Germinal center (tissue), 1 donor: ENCODE measurements at regions not wholly inside any gene's neighbourhood (a gene's known extent, or its start where the extent isn't known, plus 50 kb on each side); places are given as distances from the start of the nearest gene placed in this dataset.

ENCODE experiments used
- DNase-seq: peaks from one replicate; pipeline ENCODE4 v3.0.0; 2012; ENCODE audit warnings: mixed read lengths, low spot score

DNA sequence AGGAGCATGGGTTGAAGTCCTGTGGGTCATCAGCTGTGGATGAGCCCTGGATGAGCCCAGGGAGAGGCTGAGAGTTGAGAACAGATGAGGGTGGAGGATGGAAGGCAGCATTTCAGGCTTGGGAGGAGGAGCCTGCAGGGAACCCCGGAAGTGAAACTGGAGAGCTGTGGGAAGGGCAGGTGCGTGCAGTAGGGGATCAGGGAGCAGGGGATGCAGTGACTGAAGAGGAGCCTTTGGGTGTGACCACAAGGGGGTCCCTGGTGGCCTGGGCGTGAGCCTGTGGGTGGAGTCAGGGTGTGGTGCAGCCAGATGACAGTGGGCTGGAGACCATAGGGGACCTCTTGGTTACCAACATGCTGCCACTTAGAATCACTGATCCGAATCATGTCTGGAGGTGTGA lies 115.5 kb downstream of the PAPOLA start:
- no peak for DNase-seq

GRCh38 chr14:96622926-96623325 lies 120.7 kb downstream of the PAPOLA start:
- no peak for DNase-seq

- DNase-seq, result no peak
Observed at GRCh38 chr14:96623676-96624484, 121.7 kb downstream of the PAPOLA start.

DNA sequence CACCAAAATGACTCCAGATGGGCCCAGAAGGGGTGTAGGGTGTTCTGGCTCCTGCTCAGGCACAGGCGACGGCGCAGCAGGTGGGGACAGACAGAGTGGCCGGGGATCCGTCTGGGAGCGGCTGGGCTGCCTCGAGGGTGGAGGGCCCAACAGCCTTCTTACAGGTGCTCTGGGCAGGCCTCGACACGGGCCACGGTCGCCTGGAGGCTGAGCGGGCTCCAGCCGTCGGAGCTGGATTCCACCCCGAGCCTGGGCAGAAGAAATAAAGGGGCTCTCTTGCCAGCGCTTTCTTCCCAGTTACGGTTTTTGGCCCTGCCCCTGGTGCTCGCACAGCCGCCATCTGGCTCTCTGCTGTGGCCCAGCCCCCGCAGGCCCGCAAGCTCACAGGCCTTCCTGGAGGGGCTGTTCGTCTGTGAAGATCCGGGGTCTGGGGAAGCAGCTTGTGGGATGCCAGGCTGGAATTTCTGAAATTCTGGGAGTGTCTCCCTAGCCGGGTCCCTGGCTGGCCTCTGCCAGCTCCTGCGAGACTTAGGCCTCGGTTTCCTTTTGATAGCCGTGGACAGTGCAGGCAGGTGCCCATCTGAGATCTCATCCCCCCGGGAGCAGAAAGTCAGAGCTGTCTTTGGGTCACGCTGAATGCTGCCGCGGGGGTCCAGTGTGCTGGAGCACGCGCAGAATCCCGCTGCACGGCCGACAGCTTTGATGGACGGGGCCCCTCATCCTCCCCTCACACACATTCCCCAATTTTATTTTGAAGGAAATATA lies 122.7 kb downstream of the PAPOLA start:
- no peak for DNase-seq

- DNase-seq, result no peak
Observed at GRCh38 chr14:96625426-96625985, 123.3 kb downstream of the PAPOLA start.

DNA sequence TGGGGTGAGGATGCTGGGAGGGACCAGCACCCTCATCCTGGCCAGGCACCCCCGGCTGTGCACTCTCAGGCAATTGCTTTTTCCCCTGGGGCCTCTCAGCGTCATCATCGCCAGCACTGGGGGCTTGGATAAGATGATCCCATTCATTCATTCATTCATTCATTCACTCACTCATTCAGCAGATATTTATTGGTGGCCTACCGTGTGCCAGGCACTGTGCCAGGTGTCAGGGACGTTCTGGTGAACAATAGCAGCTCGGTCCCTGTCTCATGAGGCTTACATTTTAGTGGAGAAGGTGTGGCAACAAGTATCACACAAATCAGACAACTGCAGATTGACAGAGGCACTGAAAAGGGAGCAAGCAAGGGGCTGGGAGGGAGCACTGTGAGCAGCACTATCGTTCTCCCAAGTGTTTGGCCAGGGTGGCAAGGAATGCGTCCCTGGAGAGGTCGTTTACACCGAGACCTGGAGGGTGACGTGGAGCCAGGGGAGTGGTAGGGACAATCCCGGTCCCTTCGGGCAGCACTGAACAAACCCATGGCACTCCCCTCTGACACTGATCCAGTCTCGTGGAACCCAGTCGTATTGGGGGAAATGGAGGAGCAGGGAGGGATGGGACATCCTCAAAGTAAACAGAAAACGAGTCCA lies 124.1 kb downstream of the PAPOLA start:
- no peak for DNase-seq

DNA sequence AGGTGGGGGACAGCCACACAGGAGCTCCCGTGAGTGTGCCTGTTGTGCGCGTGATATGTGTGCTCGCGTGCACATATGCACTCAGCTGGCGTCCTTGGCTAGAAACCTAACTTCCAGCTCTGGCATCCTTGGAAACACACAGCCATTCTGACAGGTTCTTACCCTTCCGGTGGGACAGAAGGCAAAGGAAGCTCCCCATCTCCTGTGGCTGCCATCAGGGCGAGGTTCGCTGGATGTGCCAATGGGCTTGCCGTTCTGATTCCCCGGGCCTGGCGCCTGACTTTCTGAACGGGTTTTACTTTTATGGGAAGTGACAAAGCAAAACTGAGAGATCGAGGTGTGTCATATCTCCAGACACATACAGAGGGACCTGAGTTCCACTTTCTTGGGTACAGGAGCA lies 124.7 kb downstream of the PAPOLA start:
- DNase-seq, result no peak

DNA sequence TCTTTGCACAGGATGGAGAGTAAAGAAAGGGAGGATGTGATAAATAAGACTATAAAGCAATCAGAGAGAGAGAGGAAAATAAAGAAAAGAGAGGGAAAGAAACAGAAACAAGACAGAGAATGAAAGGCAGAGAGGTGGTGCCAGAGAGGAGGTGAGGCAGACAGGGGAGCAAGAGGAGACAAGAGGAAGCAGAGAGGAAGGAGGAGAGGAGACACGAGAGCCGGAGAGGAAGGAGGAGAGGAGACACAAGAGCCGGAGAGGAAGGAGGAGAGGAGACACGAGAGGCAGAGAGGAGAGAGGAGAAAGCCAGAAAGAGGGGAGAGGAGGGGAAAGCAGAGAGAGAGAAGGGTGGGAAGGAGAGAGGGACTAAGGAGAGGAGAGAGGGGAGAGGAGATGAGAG lies 125.2 kb downstream of the PAPOLA start:
- DNase-seq, result no peak

DNA sequence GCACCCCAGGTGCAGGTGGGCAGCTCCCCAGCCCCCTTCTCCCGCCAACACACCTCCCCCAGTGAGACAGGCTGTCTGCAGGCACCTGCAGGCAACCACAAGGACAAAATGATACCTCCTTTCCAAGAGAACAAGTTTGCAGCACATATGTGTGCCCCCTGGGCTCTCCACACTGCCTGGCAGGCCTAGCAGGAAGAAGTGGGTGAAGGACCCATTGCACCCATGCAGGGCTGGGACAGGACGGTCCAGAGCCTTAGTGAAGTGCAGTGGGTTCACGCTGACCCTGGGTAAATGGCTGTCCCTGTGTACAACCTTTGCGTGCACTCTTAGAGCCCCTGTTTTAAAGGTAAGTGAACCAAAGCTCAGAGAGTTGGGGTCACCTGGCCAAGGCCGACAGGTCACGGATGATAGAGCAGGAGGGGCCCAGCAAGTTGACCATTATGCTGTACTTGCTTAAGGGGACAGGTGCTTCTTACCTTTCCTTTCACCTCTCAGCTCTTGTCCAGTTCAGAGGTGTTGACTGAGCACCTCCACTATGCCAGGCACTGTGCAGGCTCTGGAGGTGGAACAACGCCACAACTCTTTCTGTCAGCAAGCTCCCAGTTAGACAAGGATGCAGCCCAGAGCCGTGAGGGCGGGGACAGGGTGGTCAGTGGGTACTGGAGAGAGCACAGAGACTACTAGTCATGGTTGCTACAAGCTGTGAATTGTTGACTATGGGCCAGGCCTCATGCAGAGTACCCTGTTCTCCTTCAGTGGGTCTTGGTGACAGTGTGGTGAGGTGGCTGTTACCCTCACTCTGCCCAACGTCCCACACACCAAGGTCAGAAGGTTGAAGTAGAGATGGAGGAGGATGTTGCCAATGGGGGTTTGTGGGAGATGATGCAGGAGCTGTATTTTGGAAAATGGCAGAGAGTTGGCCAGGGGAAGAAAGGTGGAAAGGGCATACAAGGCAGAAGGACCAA lies 125.9 kb downstream of the PAPOLA start:
- no peak for DNase-seq

GRCh38 chr14:96629082-96629481 lies 126.9 kb downstream of the PAPOLA start:
- no peak for DNase-seq

GRCh38 chr14:96629558-96630222 lies 127.5 kb downstream of the PAPOLA start:
- no peak for DNase-seq

- no peak for DNase-seq
Observed at GRCh38 chr14:96630281-96630680, 128.1 kb downstream of the PAPOLA start.

- DNase-seq, result peak; percentile 0
Observed at GRCh38 chr14:96631030-96631429, 128.8 kb downstream of the PAPOLA start.

DNA sequence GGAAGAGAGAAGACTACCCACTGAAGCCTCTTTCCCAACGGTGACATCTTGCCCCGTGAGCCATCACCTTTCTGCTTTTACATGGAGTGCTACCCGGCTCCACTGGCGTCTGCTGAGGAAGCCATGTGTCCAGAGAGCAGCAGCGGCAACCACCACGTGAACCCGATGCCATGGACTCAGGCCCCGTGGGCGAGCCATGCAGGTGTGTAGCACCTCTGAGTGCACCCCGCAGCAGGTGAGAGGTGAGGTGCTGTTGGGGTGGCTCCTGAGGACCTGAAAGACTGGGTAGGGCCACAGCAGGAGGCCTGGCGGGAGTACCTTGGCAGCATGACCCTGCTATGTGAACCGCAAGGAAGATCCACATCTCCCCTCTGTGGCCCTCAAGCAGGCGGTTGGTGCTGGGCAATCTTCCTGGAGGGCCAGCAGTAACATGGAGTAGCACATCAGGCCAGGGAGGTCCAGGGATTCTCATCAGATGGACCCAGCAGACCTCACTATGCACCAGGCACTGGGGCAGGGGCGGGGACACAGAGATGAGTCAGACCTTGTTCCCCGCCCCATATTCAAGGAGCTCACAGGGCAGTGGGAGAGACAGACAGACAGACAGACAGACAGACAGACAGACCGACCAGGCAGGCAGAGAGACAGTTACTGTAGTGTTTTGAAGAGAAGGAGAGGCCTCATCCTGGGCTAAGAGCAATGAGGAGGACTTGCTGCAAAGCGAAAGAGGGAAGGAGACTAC lies 129.6 kb downstream of the PAPOLA start:
- DNase-seq, result peak; percentile 1

DNA sequence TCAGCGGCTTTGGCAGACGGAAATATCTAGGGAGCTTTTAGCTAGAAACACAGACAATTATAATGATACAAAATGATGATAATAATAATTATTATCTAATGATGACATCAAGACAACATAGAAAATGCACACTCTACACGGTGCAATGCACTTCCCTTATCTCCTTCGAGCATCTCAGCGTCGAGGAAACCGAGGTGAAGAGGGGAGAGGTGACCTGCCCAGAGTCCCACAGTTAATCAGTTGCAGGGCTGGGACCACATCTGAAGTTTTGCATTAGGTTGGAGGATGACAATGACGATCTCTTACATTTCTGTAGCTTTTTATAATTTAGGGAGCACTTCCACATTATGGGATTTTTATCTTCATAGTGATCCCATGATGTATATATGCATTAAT lies 130.2 kb downstream of the PAPOLA start:
- peak; percentile 1 for DNase-seq

DNA sequence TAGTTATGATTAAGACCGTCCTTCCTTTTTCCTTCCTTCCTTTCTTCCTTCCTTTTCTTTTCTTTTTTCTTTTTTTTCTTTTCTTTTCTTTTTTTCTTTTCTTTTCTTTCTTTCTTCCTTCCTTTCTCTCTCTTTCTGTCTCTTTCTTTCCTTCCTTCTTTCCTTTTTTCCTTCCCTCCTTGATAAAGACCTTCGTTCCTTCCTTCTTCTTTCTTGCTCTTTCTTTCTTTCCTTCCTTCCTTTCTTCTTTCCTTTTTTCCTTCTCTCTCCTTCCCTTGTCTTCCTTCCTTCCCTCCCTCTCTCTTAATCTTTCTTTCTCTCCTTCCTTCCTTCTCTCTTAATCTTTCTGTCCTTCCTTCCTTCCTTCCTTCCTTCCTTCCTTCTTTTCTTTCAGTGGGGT lies 130.9 kb downstream of the PAPOLA start:
- DNase-seq, result no peak

DNA sequence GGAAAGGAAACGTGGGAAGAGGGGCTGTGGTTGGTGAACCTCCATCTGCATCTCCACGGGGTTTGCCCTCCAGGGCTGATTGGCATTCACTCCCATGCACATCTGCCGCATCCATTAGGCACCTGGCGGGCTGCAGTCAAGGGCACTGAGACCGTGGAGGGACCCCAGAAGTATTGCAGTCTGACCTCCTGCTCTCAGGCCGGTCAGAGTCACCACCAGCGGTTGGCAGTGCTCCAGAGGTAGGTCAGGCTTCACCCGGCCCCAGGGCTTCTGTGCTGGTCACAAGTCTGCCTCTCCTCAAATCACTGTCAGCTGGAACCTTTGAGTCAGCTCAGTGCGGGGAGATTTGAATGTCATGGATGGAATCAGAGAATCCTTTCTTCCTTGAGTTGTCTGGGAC lies 132.3 kb downstream of the PAPOLA start:
- DNase-seq, result peak; percentile 8

DNA sequence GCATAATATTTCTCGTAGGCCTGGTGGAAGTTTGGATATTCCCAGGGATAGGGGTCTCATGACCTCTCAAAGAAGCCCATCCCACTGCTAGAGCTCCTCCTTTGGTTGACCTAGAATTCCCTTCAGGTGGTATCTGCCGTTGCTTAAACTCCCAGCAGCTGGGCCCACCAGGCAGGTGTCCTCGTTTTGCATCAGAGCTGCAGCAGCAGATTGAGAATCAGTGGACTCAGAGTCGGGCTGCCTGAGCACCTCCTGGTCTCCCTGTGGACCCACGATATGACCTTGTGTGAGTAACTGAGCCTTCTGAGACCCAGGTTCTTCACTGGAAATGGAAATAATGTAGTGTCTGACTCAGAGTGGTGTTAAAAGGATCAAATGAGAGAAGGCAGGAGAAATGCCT lies 132.7 kb downstream of the PAPOLA start:
- peak; percentile 8 for DNase-seq

DNA sequence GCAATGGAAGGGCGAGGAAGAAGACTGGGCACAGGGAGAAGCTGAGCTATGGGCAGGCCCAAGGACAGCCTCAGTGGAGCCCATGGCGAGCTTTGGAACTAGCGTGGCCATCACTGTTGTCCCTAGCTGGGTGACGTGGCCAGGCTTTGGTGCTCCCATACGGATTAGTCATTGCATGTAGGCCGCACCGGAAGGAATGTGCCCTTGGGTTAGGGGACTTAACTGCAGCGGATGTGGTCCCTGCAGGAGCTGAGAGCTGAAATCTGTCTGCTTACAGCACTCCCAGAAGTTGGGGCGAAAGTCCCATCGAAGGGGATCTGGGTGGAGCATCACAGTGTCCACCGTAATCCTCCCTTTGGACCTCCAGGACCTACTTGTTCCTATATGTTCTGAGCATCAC lies 133.7 kb downstream of the PAPOLA start:
- DNase-seq, result peak; percentile 1

DNA sequence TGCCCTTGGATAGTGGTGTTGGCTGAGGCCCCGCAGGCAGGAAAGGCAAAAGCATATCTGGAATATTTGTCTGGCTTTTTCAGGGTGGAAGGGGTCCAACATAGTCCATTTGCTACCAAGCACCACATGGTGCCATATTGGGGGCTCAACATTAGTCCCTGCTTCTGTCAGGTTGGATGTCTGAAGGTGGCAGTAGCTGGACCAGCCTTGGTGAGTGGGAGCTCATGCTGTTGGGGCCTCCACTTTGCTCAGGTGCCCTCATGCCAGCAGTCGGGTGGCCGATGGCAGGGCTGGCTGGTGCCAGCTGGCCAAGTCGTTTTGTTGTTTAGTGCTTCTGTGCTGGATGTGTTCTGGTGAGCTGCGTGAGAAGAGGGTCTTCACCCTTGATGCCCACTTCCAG lies 135.3 kb downstream of the PAPOLA start:
- peak; percentile 0 for DNase-seq
